ENCODE measurements at regions not wholly inside any gene's neighbourhood (a gene's known extent, or its start where the extent isn't known, plus 50 kb on each side); places are given as distances from the start of the nearest gene placed in this dataset.

DNA sequence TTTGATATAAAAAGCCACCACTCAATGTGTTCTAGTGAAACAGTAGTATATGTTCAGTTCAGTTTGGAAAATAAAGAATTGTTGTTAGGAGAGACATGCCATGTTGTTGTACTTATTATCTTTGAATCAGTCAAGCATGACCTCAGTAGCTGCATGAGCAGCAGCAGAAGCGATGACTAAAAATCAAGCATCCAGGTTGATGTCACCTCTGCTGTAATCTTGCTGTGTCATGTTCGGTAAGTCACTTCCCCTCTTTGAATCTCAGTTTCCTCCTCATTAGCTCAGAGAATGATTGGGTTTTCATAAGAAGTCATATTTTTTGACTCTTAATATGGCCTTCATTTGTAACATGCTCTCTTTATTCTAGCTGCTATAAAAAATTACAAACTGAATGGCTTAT, 428.4 kb upstream of the B3GALT2 start:
- H3K27me3 ChIP-seq (ENCODE audit: control insufficient read depth in 3 of 3, insufficient read depth in 3 of 3, low read length in 2 of 3) = no peaks in the 10 kb centered on the region
- no peaks in the 10 kb centered on the region for H3K36me3 ChIP-seq (ENCODE audit: control insufficient read depth in 4 of 4, insufficient read depth in 4 of 4, low read length in 4 of 4)
- H3K4me1 ChIP-seq (ENCODE audit: control insufficient read depth in 5 of 5, insufficient read depth in 5 of 5, low read length in 5 of 5) = peaks cover 0 to 4% (median 1%) of the 10 kb centered on the region in 5 donors
- TF ChIP-seq, protein P1, sequence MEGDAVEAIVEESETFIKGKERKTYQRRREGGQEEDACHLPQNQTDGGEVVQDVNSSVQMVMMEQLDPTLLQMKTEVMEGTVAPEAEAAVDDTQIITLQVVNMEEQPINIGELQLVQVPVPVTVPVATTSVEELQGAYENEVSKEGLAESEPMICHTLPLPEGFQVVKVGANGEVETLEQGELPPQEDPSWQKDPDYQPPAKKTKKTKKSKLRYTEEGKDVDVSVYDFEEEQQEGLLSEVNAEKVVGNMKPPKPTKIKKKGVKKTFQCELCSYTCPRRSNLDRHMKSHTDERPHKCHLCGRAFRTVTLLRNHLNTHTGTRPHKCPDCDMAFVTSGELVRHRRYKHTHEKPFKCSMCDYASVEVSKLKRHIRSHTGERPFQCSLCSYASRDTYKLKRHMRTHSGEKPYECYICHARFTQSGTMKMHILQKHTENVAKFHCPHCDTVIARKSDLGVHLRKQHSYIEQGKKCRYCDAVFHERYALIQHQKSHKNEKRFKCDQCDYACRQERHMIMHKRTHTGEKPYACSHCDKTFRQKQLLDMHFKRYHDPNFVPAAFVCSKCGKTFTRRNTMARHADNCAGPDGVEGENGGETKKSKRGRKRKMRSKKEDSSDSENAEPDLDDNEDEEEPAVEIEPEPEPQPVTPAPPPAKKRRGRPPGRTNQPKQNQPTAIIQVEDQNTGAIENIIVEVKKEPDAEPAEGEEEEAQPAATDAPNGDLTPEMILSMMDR (IDR thresholded peaks at IDR 0.05; ENCODE audit: control extremely low read depth, extremely low read depth) = no peak
- H3K4me3 ChIP-seq = no peak overlapping the region
- no peaks in the 10 kb centered on the region for H3K9me3 ChIP-seq (ENCODE audit: control insufficient read depth in 4 of 4, insufficient read depth in 3 of 4, low read length in 3 of 4)
- no peak overlapping the region for H3K9ac ChIP-seq (ENCODE audit: insufficient read depth in 1 of 2, low read length in 2 of 2)
- ATAC-seq (ENCODE audit: insufficient read depth, low FRiP score) = no peak
- no peak overlapping the region for H3K27ac ChIP-seq (ENCODE audit: low read depth in 1 of 2, low read length in 1 of 2)
- WGBS, 2 donors = 83 to 88% methylated on average over 2 of the region's 2 CpGs
- no peak for DNase-seq

DNA sequence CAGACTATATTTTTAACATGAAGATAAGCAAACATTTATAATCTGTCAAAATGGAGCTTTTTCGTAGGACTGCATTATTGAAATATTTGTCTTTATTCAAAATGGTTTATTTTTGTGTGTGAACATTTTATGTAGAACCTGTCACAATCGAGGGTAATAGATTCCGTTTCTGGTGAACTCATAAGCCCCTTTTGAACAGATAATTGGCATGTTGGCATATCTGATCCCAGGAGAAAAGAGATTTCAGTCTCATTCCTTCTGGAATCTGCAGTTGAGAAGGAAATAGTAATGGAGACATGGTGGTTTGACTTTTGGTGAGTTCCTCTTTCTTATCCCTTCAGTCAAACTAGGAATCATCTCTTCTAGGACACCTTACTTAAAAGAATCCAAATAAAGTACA, 427.9 kb upstream of the B3GALT2 start:
- H3K9ac ChIP-seq (ENCODE audit: insufficient read depth in 1 of 2, low read length in 2 of 2) = no peak overlapping the region
- H3K27ac ChIP-seq (ENCODE audit: low read depth in 1 of 2, low read length in 1 of 2) = no peak overlapping the region
- no peaks in the 10 kb centered on the region for H3K9me3 ChIP-seq (ENCODE audit: control insufficient read depth in 4 of 4, insufficient read depth in 3 of 4, low read length in 3 of 4)
- ATAC-seq (ENCODE audit: insufficient read depth, low FRiP score) (no peak), DNase-seq (no peak)
- no peaks in the 10 kb centered on the region for H3K36me3 ChIP-seq (ENCODE audit: control insufficient read depth in 4 of 4, insufficient read depth in 4 of 4, low read length in 4 of 4)
- peaks cover 0 to 4% (median 1%) of the 10 kb centered on the region in 5 donors for H3K4me1 ChIP-seq (ENCODE audit: control insufficient read depth in 5 of 5, insufficient read depth in 5 of 5, low read length in 5 of 5)
- H3K4me3 ChIP-seq = no peak overlapping the region
- WGBS, 2 donors = 90 to 96% methylated on average over 3 of the region's 3 CpGs
- H3K27me3 ChIP-seq (ENCODE audit: control insufficient read depth in 3 of 3, insufficient read depth in 3 of 3, low read length in 2 of 3) = no peaks in the 10 kb centered on the region
- TF ChIP-seq, protein P1 (IDR thresholded peaks at IDR 0.05; ENCODE audit: control extremely low read depth, extremely low read depth) = no peak

DNA sequence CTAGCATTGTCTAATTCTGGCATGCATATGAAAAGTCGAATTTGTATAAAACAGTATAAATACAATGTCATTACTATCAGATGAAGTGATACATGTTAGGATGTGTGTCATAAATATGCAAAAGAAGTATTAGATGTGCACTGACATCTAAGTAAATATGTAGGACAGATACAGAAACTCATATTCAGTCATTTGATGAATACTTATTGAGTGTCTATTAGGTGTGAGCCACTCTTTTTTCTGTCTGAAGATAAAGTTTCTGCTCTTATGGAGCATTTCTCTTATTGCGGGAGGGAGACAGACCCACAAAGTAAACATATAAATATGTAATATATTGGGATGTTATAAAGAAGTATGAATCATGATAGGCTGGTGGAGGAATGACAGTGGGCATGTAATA, 426.6 kb upstream of the B3GALT2 start:
- TF ChIP-seq, protein P1 (IDR thresholded peaks at IDR 0.05; ENCODE audit: control extremely low read depth, extremely low read depth) = no peak
- WGBS, 2 donors = 75 to 84% methylated on average over 2 of the region's 2 CpGs
- DNase-seq (peak in 2 of 3 donors; percentile 51 to 54), ATAC-seq (ENCODE audit: insufficient read depth, low FRiP score) (no peak)
- H3K27me3 ChIP-seq (ENCODE audit: control insufficient read depth in 3 of 3, insufficient read depth in 3 of 3, low read length in 2 of 3) = no peaks in the 10 kb centered on the region
- no peaks in the 10 kb centered on the region for H3K36me3 ChIP-seq (ENCODE audit: control insufficient read depth in 4 of 4, insufficient read depth in 4 of 4, low read length in 4 of 4)
- no peak overlapping the region for H3K27ac ChIP-seq (ENCODE audit: low read depth in 1 of 2, low read length in 1 of 2)
- H3K4me1 ChIP-seq (ENCODE audit: control insufficient read depth in 5 of 5, insufficient read depth in 5 of 5, low read length in 5 of 5) = peaks cover 0 to 4% (median 1%) of the 10 kb centered on the region in 5 donors
- H3K9me3 ChIP-seq (ENCODE audit: control insufficient read depth in 4 of 4, insufficient read depth in 3 of 4, low read length in 3 of 4) = no peaks in the 10 kb centered on the region
- no peak overlapping the region for H3K4me3 ChIP-seq
- H3K9ac ChIP-seq (ENCODE audit: insufficient read depth in 1 of 2, low read length in 2 of 2) = no peak overlapping the region

DNA sequence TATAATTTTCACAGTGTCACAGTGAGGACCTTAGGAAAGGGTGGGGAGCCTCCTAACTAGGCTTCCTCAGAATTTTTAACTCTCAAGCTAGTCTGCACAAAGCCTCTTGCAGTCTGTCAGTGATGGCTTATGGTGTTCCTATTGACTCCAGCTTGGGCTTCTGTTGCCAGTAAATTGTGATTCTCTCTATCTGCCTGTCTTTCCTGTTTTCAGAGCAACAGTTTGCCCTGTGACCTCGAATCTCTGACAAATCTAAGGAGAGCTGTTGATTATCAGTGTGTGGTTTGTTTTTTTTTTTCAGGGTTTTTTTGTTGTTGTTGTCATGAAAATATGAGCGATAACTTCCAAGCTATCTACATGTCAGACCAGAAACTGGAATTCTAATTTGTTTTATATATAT, 423.2 kb upstream of the B3GALT2 start:
- no peak for ATAC-seq (ENCODE audit: insufficient read depth, low FRiP score)
- H3K4me3 ChIP-seq = no peak overlapping the region
- H3K9ac ChIP-seq (ENCODE audit: insufficient read depth in 1 of 2, low read length in 2 of 2) = no peak overlapping the region

More for the DNA sequence above, 423.2 kb upstream of the B3GALT2 start:
- peaks cover 0 to 4% (median 1%) of the 10 kb centered on the region in 5 donors for H3K4me1 ChIP-seq (ENCODE audit: control insufficient read depth in 5 of 5, insufficient read depth in 5 of 5, low read length in 5 of 5)
- H3K27me3 ChIP-seq (ENCODE audit: control insufficient read depth in 3 of 3, insufficient read depth in 3 of 3, low read length in 2 of 3) = no peaks in the 10 kb centered on the region
- no peak for DNase-seq
- H3K27ac ChIP-seq (ENCODE audit: low read depth in 1 of 2, low read length in 1 of 2) = no peak overlapping the region
- H3K9me3 ChIP-seq (ENCODE audit: control insufficient read depth in 4 of 4, insufficient read depth in 3 of 4, low read length in 3 of 4) = no peaks in the 10 kb centered on the region
- H3K36me3 ChIP-seq (ENCODE audit: control insufficient read depth in 4 of 4, insufficient read depth in 4 of 4, low read length in 4 of 4) = no peaks in the 10 kb centered on the region
- WGBS, 2 donors = 80 to 83% methylated on average over 2 of the region's 2 CpGs
- TF ChIP-seq, protein P1 (IDR thresholded peaks at IDR 0.05; ENCODE audit: control extremely low read depth, extremely low read depth) = no peak

Data from lung (tissue), 11 donors.